ENCODE measurements at regions not wholly inside any gene's neighbourhood (a gene's known extent, or its start where the extent isn't known, plus 50 kb on each side); places are given as distances from the start of the nearest gene placed in this dataset.

DNA sequence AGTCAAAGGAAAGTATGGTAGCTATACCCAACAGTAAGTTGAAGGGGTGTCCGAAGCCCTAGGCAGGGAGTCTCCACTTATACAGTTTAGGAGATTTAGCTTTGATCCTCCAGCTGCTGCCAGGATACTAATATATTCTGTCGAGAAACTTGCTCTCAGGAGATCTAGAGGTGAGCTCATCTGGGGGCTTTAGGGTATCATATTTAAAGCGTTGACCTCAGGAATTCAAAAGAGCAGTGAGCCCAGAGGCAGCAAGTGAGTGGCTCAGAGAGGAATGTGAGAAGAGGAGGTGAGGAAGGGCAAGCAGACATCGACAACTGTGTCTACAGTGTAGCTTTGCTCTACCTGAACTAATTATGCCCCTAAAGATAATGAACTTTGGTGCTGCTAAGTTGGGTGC lies 245.1 kb upstream of the LRTM1 start:
- TF ChIP-seq, protein P1, sequence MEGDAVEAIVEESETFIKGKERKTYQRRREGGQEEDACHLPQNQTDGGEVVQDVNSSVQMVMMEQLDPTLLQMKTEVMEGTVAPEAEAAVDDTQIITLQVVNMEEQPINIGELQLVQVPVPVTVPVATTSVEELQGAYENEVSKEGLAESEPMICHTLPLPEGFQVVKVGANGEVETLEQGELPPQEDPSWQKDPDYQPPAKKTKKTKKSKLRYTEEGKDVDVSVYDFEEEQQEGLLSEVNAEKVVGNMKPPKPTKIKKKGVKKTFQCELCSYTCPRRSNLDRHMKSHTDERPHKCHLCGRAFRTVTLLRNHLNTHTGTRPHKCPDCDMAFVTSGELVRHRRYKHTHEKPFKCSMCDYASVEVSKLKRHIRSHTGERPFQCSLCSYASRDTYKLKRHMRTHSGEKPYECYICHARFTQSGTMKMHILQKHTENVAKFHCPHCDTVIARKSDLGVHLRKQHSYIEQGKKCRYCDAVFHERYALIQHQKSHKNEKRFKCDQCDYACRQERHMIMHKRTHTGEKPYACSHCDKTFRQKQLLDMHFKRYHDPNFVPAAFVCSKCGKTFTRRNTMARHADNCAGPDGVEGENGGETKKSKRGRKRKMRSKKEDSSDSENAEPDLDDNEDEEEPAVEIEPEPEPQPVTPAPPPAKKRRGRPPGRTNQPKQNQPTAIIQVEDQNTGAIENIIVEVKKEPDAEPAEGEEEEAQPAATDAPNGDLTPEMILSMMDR (conservative IDR thresholded peaks at IDR 0.05; ENCODE audit: low read depth, low read length): no peak
- DNase-seq (ENCODE audit: low read depth): no peak
- no peak overlapping the region for H3K4me3 ChIP-seq (ENCODE audit: low read depth, low read length)

DNA sequence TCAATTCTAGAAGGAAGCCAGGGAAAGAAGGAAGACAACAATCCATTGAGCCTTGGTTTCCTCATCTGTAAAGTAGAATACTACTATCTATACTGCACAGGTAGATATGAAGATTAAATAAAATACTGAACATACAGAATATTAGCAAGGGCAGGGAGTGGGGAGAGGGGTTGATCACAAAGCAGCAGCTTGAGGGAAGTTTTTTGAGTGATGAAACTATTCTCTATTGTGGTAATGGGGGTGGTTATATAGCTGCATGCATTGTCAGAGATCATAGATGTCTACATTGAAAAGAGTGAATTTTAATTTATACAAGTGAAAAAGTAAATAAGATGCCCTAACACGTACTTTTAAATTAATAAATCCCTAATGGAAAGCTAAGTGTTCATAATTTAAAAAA lies 242.6 kb upstream of the LRTM1 start:
- TF ChIP-seq, protein P1 (conservative IDR thresholded peaks at IDR 0.05; ENCODE audit: low read depth, low read length): no peak
- H3K4me3 ChIP-seq (ENCODE audit: low read depth, low read length): no peak overlapping the region
- no peak for DNase-seq (ENCODE audit: low read depth)

DNA sequence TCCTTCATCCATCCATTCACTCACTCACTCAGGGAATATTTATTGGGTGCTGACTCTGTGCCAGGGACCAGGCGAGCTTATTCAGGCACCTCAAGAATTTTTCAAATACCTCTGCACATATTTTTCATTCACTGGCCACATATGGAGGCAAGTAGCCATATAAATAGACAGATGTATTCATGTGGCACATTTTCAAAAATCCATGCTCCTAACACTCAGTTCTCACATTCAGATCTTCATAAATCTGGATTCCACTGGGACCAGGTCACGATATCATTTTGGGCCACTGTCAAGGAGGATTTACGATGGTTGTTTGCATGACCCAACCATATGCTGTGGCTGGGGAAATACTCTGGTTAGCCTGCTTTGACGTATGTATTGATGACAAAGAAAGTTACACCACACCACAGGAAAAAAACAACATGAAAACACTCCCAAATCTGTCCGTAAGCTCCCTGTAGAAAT lies 241.8 kb upstream of the LRTM1 start:
- peak; percentile 97 for DNase-seq (ENCODE audit: low read depth)
- TF ChIP-seq, protein P1 (conservative IDR thresholded peaks at IDR 0.05; ENCODE audit: low read depth, low read length): no peak
- H3K4me3 ChIP-seq (ENCODE audit: low read depth, low read length): no peak overlapping the region

DNA sequence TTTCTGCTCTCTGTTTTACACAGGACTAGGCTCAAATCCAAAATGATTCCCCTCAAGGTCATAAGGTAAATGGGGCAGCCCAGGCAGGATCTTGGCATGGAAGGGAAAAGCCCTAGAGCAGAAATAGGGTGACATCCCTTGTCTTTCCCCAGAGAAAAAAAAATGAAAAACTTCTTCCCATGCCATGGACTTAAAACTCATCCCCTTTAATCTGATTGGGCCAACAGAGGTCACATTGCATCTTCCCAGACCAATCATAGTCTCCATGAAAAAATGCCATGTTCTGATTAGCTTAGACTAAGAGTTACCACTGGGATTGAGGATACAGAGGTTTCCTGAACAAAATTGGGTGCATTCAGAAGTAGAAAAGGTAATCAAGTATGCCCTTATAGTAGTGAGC lies 241.3 kb upstream of the LRTM1 start:
- no peak overlapping the region for H3K4me3 ChIP-seq (ENCODE audit: low read depth, low read length)
- DNase-seq (ENCODE audit: low read depth): peak; percentile 29
- TF ChIP-seq, protein P1 (conservative IDR thresholded peaks at IDR 0.05; ENCODE audit: low read depth, low read length): no peak

DNA sequence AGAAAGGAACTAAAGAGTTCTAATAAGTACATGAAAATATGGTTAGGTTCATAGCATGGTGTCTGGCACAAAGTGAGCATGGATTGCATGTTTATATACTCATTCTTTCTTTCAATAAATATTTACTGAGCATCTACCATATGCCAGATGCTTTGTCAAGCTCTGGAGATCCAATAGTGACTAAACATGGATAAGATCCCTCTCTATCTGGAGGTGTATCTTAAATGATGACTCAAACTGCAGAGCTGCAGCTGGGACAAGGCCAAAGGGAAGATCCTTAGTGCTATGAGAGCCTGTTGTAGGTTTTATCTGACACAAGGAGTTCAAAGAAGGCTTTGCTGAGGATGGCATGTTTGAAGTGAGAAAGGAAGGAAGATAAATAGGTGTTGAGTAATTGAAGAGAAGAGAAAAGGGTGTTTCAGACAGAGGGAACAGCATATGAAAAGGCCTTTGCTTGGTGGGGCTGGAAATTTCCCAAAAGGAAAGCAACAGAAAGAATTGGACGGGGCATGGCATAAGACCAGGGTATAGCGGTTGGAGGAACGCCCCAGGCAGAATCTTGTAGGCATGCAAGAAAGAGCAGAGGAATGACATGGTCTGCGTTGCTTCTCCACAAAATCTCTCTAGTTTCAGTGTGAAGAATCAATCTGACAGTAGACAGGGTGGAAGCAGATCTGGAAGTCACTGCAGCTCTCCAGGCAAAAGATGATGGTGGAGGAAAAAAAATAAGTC lies 239.9 kb upstream of the LRTM1 start:
- peak; percentile 53 for DNase-seq (ENCODE audit: low read depth)

DNA sequence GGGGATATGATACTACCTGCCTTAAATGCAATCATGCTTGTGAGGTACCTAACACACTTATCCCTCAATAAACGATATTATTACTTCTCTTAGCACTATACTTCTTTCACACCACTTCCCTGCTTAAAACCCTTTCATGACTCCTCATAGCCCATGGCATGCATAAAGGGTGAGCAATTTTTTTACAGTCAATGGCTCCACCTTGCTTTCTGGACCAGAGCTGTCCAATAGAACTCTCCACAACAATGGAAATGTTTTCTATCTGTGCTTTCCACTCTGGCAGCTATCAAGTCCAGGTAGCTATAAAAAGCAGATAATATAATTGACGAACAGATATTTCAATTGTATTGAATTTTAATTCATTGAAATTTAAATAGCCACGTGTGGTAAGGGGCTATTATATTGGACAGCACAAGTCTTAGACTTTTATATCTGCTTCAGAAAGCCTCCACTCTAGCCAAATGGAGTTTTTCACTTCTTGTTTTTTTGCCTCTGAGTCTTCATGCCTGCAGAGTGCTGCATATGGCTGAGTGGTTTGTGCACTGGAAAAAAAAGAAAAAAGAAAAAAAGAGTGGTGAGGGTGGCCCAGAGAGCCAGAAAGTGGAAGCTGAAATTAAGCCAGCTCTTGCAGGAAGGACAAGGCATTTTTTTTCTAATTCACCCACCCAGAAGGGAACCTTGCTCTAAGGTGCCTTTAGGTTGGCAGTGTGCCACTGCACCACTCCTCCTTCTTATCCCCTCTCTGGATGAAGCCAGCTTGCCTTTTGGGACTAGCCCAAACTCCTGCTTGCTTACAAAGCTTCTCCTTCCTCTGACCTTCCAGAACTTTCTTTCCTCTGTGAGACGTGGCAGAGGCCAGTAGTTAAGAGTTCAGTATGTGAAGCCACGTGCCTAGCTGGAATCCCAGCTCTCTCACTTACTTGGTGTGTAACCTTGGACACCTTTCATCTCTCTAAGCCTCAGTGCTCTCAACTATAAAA lies 239.0 kb upstream of the LRTM1 start:
- H3K4me3 ChIP-seq (ENCODE audit: low read depth, low read length): no peak overlapping the region
- TF ChIP-seq, protein P1 (conservative IDR thresholded peaks at IDR 0.05; ENCODE audit: low read depth, low read length): peak; percentile 13
- peak; percentile 27 for DNase-seq (ENCODE audit: low read depth)

More for the DNA sequence above, 239.9 kb upstream of the LRTM1 start:
- TF ChIP-seq, protein P1 (conservative IDR thresholded peaks at IDR 0.05; ENCODE audit: low read depth, low read length): no peak
- H3K4me3 ChIP-seq (ENCODE audit: low read depth, low read length): no peak overlapping the region
